ENCODE measurements at regions not wholly inside any gene's neighbourhood (a gene's known extent, or its start where the extent isn't known, plus 50 kb on each side); places are given as distances from the start of the nearest gene placed in this dataset.

DNA sequence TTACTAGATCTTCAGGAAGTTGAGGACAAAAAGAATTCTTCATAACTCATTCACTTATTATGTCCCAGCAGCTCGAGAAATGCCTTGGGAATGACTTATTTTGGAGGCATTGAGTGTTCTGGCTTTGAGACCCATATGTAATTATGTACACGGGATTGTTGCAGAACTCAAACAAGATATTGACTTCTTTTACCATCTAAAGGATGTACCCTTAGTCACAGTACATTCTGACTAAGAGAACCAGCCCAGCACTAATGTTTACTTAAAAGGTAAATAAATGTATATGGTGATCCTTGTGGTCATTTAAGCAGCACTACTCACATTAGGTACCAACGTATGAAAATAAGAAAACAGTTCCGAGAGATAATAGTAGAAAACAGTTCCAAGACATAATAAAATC is 268.9 kb downstream of the ADCYAP1 start:
- no peaks in the 10 kb centered on the region for H3K4me1 ChIP-seq (ENCODE audit: low read length)
- TF ChIP-seq CTCF (IDR thresholded peaks at IDR 0.05; ENCODE audit: low read depth, low read length) (no peak), EZH2phosphoT487 (IDR thresholded peaks at IDR 0.05; ENCODE audit: low read depth) (no peak)
- H3K27me3 ChIP-seq (ENCODE audit: low read depth, low read length) = no peaks in the 10 kb centered on the region
- no peak overlapping the region for H3K9ac ChIP-seq (ENCODE audit: low read length)
- H3K4me2 ChIP-seq (ENCODE audit: low read length) = no peak overlapping the region
- no peaks in the 10 kb centered on the region for H4K20me1 ChIP-seq (ENCODE audit: insufficient read depth, low read length)
- no peaks in the 10 kb centered on the region for H3K9me3 ChIP-seq (ENCODE audit: insufficient read depth, low read length)
- no peaks in the 10 kb centered on the region for H3K36me3 ChIP-seq (replicated peaks; ENCODE audit: low read depth, low read length)
- H3K4me3 ChIP-seq (ENCODE audit: low read length) = no peak overlapping the region
- H2AFZ ChIP-seq (ENCODE audit: low read depth, low read length) = no peak overlapping the region
- no peaks in the 10 kb centered on the region for H3K79me2 ChIP-seq (ENCODE audit: low read length)
- no peak overlapping the region for H3K27ac ChIP-seq (ENCODE audit: low read length)

DNA sequence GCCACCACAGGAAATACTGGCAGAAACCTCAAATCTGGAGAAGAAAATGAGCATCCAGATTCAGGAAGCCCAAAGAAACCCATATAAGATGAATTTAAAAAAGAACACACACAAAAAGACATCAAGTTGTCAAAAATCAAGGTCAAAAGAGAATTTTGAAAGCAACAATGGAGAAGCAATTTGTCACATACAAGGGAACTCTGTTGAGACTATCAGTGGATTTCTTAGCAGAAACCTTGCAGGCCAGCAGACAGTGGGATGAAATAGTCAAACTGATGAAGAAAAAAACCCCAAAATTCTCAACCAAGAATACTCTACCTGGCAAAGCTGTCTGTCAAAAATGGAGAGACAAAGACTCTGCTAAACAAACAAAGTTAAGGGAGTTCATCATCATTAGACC is 272.6 kb downstream of the ADCYAP1 start:
- Histone ChIP-seq H3K27me3 (ENCODE audit: low read depth, low read length) (no peaks in the 10 kb centered on the region), H4K20me1 (ENCODE audit: insufficient read depth, low read length) (no peaks in the 10 kb centered on the region), H3K4me2 (ENCODE audit: low read length) (no peak overlapping the region), H3K9ac (ENCODE audit: low read length) (no peak overlapping the region), H3K4me1 (ENCODE audit: low read length) (no peaks in the 10 kb centered on the region), H2AFZ (ENCODE audit: low read depth, low read length) (no peak overlapping the region), H3K36me3 (replicated peaks; ENCODE audit: low read depth, low read length) (no peaks in the 10 kb centered on the region), H3K27ac (ENCODE audit: low read length) (no peak overlapping the region), H3K4me3 (ENCODE audit: low read length) (no peak overlapping the region), H3K9me3 (ENCODE audit: insufficient read depth, low read length) (no peaks in the 10 kb centered on the region), H3K79me2 (ENCODE audit: low read length) (no peaks in the 10 kb centered on the region)
- TF ChIP-seq EZH2phosphoT487 (IDR thresholded peaks at IDR 0.05; ENCODE audit: low read depth) (no peak), CTCF (IDR thresholded peaks at IDR 0.05; ENCODE audit: low read depth, low read length) (no peak)

- Histone ChIP-seq H3K4me3 (ENCODE audit: low read length) (no peak overlapping the region), H3K9me3 (ENCODE audit: insufficient read depth, low read length) (no peaks in the 10 kb centered on the region), H3K4me1 (ENCODE audit: low read length) (no peaks in the 10 kb centered on the region), H3K4me2 (ENCODE audit: low read length) (no peak overlapping the region), H4K20me1 (ENCODE audit: insufficient read depth, low read length) (no peaks in the 10 kb centered on the region), H2AFZ (ENCODE audit: low read depth, low read length) (no peak overlapping the region), H3K79me2 (ENCODE audit: low read length) (no peaks in the 10 kb centered on the region), H3K9ac (ENCODE audit: low read length) (no peak overlapping the region), H3K27ac (ENCODE audit: low read length) (no peak overlapping the region), H3K27me3 (ENCODE audit: low read depth, low read length) (no peaks in the 10 kb centered on the region), H3K36me3 (replicated peaks; ENCODE audit: low read depth, low read length) (no peaks in the 10 kb centered on the region)
- no peak for TF ChIP-seq EZH2phosphoT487 (IDR thresholded peaks at IDR 0.05; ENCODE audit: low read depth)
- TF ChIP-seq CTCF (IDR thresholded peaks at IDR 0.05; ENCODE audit: low read depth, low read length) = no peak
Measured at GRCh38 chr18:1191341-1191740, 286.7 kb downstream of the ADCYAP1 start.

GRCh38 chr18:1213126-1213525 is 308.5 kb downstream of the ADCYAP1 start:
- Histone ChIP-seq H3K27me3 (ENCODE audit: low read depth, low read length) (no peaks in the 10 kb centered on the region), H3K79me2 (ENCODE audit: low read length) (no peaks in the 10 kb centered on the region), H3K9ac (ENCODE audit: low read length) (no peak overlapping the region), H3K4me3 (ENCODE audit: low read length) (no peak overlapping the region), H3K4me1 (ENCODE audit: low read length) (no peaks in the 10 kb centered on the region), H3K36me3 (replicated peaks; ENCODE audit: low read depth, low read length) (no peaks in the 10 kb centered on the region), H3K27ac (ENCODE audit: low read length) (no peak overlapping the region), H2AFZ (ENCODE audit: low read depth, low read length) (no peak overlapping the region), H3K4me2 (ENCODE audit: low read length) (no peak overlapping the region), H4K20me1 (ENCODE audit: insufficient read depth, low read length) (no peaks in the 10 kb centered on the region), H3K9me3 (ENCODE audit: insufficient read depth, low read length) (no peaks in the 10 kb centered on the region)
- TF ChIP-seq CTCF (IDR thresholded peaks at IDR 0.05; ENCODE audit: low read depth, low read length) = no peak
- no peak for TF ChIP-seq EZH2phosphoT487 (IDR thresholded peaks at IDR 0.05; ENCODE audit: low read depth)

Measured in OCI-LY3 (cell line).